GM12801 (cell line): ENCODE measurements at regions not wholly inside any gene's neighbourhood (a gene's known extent, or its start where the extent isn't known, plus 50 kb on each side); places are given as distances from the start of the nearest gene placed in this dataset.

ENCODE experiments used
- TF ChIP-seq, protein P1 (sequence below): IDR thresholded peaks from one replicate; pipeline ENCODE4 v1.5.1; 2011; ENCODE audit warnings: control low read depth; ENCODE audit not compliant: insufficient read length; ENCODE audit errors: extremely low read depth

DNA sequence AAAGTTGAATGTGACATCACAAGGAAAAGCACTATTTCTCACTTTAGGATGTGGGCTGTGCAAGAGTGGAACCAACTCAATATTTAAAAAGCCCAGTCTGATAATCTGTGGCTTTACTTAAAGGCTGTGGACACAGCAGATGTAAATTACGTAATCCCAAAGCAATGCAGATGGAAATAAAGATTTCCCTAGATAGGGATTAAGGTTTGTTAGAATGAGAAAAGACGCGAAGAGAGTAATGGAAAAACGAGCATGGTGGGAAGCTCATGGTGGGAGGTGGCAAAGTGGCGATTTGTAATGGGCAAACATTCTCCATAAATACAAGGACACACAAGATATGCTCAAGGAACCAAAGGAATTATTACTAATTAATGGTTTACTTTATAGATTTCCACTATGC is 985.5 kb downstream of the FSTL5 start:
- TF ChIP-seq, protein P1, sequence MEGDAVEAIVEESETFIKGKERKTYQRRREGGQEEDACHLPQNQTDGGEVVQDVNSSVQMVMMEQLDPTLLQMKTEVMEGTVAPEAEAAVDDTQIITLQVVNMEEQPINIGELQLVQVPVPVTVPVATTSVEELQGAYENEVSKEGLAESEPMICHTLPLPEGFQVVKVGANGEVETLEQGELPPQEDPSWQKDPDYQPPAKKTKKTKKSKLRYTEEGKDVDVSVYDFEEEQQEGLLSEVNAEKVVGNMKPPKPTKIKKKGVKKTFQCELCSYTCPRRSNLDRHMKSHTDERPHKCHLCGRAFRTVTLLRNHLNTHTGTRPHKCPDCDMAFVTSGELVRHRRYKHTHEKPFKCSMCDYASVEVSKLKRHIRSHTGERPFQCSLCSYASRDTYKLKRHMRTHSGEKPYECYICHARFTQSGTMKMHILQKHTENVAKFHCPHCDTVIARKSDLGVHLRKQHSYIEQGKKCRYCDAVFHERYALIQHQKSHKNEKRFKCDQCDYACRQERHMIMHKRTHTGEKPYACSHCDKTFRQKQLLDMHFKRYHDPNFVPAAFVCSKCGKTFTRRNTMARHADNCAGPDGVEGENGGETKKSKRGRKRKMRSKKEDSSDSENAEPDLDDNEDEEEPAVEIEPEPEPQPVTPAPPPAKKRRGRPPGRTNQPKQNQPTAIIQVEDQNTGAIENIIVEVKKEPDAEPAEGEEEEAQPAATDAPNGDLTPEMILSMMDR = no peak

DNA sequence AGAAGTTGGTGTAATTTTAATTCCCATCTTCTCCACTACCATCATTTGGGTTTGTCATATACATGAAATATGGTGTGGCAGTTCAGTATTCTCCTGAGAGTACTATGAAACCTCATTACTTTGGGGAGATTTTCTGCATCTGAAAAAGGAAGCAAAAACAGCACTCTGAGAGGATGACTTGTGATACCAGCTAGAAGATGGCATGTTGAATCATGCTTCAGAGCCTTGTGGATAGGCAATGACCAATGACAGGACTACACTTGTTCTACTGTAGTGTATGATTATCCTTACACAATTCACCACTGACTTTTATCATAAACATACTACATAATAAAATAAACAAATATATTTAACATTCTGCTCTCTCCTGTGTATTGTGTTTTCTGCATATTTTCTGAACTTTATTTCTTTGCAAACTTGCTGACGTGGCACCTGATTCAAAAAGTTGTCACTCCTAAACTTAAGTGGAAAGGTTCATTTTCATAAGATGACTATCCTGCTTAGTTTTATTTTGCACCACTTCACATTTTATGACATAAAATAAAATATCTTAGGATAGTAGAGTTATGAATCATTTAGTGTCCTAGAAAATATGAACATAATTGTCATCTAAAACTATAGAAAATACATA is 991.3 kb downstream of the FSTL5 start:
- TF ChIP-seq, protein P1 = no peak

DNA sequence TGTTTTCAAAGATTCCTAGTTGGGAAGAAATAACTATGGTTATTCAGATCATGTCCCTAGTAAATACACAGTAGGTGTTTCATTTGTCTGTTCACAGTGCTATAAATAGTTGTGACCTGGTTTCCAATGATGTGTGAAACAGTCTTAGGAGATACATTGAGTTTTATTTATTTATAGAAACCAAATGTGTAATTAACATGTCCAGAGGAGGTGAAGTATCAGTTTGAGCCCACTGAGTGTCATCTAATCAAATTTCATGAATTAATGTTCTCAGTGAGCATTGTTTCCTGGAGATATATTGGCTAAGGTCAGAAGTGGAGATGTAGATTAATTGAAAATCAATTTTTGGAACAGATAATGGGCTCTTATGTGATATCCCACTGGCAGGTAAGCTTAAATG is 996.3 kb downstream of the FSTL5 start:
- TF ChIP-seq, protein P1 = no peak

DNA sequence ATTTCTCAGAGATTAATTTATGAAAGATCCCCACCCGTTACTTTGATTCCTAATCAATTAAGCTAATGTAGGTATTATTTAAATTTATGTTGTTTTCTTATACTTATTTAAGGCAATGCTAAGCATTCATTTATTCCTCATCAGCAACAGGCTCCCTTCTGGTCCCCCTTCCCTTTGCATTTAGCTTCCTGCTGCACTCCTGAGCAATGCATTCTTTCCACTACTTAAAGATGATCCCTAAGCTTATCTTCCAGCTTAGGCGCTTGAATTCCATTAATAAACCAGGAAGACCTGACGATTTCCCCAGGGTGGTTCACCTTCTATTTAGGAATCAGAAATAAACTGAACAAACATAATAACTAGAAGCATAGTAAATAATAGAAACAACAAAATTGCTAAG is 1003.1 kb downstream of the FSTL5 start:
- TF ChIP-seq, protein P1 = no peak

DNA sequence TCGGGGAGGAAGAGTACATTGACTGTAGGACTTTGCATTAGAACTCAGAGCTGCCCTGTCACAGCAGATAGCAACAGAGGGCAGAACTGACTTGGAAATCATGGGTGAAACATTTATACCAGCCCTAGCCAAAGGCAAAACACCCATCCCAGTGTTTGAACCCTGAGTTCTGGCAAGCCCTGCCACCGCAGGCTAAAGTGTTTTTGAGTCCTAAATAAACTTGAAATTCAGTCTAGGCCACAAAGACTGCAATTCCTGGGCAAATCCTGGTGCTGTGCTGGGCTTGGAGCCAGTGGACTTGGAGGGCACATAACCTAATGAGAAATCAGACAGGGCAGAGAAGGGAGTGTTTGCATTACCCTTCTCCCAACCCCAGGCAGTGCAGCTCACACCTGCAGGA is 1015.7 kb downstream of the FSTL5 start:
- TF ChIP-seq, protein P1 = no peak

DNA sequence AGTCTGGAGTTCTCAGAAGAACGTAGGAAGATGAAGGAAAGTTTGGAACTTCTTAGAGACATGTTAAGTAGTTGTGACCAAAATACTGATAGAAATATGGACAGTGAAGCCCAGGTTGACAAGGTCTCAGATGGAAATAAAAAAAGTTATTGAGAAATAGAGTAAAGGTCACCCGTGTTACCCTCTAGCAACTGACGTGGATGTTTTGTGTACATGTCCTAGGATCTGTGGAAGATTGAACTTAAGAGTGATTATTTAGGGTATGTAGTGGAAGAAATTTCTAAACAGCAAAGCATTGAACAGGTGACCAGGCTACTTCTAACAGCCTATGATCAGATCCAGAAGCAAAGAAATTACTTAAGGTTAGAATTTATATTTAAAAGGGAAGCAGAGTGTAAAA is 1020.4 kb downstream of the FSTL5 start:
- TF ChIP-seq, protein P1 = no peak

DNA sequence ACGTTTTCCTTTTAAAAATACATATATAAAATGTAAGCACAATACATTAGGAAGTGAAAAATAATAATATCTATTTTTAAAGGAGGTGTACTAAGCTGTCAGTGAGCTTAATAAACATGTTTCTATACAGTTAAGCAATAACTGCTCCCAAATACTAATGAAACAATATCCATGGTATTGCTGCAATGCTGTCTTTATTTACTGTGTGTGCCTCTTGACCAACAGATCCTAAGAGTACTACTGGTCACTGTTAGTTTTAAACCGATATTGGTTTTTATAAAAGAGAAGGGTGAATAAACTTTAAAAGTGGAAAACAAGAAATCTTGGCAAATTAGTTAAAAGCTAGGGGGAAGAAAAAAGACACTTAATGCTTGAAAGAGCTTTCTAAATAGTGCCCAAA is 1029.0 kb downstream of the FSTL5 start:
- TF ChIP-seq, protein P1 = no peak
